SK-N-SH (cell line): ENCODE measurements at regions not wholly inside any gene's neighbourhood (a gene's known extent, or its start where the extent isn't known, plus 50 kb on each side); places are given as distances from the start of the nearest gene placed in this dataset.

Source experiments
- CTCF ChIA-PET: fragments of 300-600, 350-600 bp; formaldehyde crosslinking; extraction: SDS; loops from one replicate; lab custom pipeline; 2021; lab: Yijun Ruan, JAX
- POLR2A ChIA-PET: fragments of 350-600 bp; sonication (Branson Sonifier 250); formaldehyde crosslinking; extraction: SDS; loops from one replicate; lab custom pipeline; 2020; ENCODE audit warnings: antibody characterized with exemption, inconsistent platforms; lab: Yijun Ruan, JAX
- DNase-seq: peaks from one replicate; pipeline ENCODE4 v3.0.0; 2012
- H2AFZ ChIP-seq: fragments of 200-600 bp; sonication (generic); 2 replicates; pipeline ENCODE4 v1.8.1; 2016; ENCODE audit warnings: antibody characterized with exemption, mild to moderate bottlenecking, low read depth
- H3F3A ChIP-seq: fragments of 200-600 bp; sonication (generic); replicated peaks from 2 replicates; pipeline ENCODE3; 2016; ENCODE audit warnings: antibody characterized with exemption, mild to moderate bottlenecking; ENCODE audit not compliant: insufficient read depth
- H3K27ac ChIP-seq, 2 experiments: fragments of 200-500 bp in 1 of 2; fragments of 200-600 bp in 1 of 2; sonication (Bioruptor generic) in 1 of 2; sonication (generic), shearing (Covaris generic) in 1 of 2; 2 replicates each; pipeline versions ENCODE4 v1.5.1 to v1.6.1; 2014 to 2016; ENCODE audit warnings: low read depth in 2 of 2, inconsistent platforms in 1 of 2, low read length in 1 of 2, mild to moderate bottlenecking in 1 of 2, mixed read lengths in 1 of 2
- H3K27me3 ChIP-seq: fragments of 200-600 bp; sonication (generic), shearing (Covaris generic); 2 replicates; pipeline ENCODE4 v1.6.1; 2016; ENCODE audit warnings: mixed run types; ENCODE audit not compliant: insufficient read depth
- H3K36me3 ChIP-seq, 2 experiments: fragments of 200-500 bp in 1 of 2; fragments of 200-600 bp in 1 of 2; sonication (Bioruptor generic) in 1 of 2; sonication (generic) in 1 of 2; replicated peaks in 1 of 2; 2 replicates each; pipeline versions ENCODE3 to v1.5.1; 2014 to 2016; ENCODE audit warnings: low read length in 1 of 2, mild to moderate bottlenecking in 1 of 2; ENCODE audit not compliant: insufficient read depth in 2 of 2, control insufficient read depth in 1 of 2
- H3K4me1 ChIP-seq, 2 experiments: fragments of 200-500 bp in 1 of 2; fragments of 200-600 bp in 1 of 2; sonication (Bioruptor generic) in 1 of 2; sonication (generic), shearing (Covaris generic) in 1 of 2; 2 replicates each; pipeline versions ENCODE4 v1.5.1 to v1.6.1; 2014 to 2016; ENCODE audit warnings: low read depth in 1 of 2, low read length in 1 of 2, mixed run types in 1 of 2; ENCODE audit not compliant: insufficient read depth in 2 of 2, control insufficient read depth in 1 of 2
- H3K4me2 ChIP-seq: fragments of 200-600 bp; sonication (generic), shearing (Covaris generic); 2 replicates; pipeline ENCODE4 v1.6.1; 2017; ENCODE audit warnings: mixed run types
- H3K4me3 ChIP-seq, 2 experiments: fragments of 200-500 bp in 1 of 2; fragments of 200-600 bp in 1 of 2; sonication (Bioruptor generic) in 1 of 2; sonication (generic), shearing (Covaris generic) in 1 of 2; 2 replicates each; pipeline versions ENCODE4 v1.5.1 to v1.8.1; 2014 to 2016; ENCODE audit warnings: low read depth in 2 of 2, inconsistent platforms in 1 of 2, low read length in 1 of 2, mild to moderate bottlenecking in 1 of 2, mixed read lengths in 1 of 2, moderate library complexity in 1 of 2
- H3K79me2 ChIP-seq: fragments of 200-600 bp; sonication (generic); 2 replicates; pipeline ENCODE4 v1.8.1; 2017; ENCODE audit warnings: mild to moderate bottlenecking; ENCODE audit not compliant: insufficient read depth
- H3K9ac ChIP-seq: fragments of 200-600 bp; sonication (generic); 2 replicates; pipeline ENCODE4 v1.6.1; 2017; ENCODE audit warnings: mixed run types
- H3K9me2 ChIP-seq: fragments of 200-600 bp; sonication (generic); 2 replicates; pipeline ENCODE4 v1.6.1; 2017; ENCODE audit warnings: mixed run types
- H3K9me3 ChIP-seq: fragments of 200-600 bp; sonication (generic); 2 replicates; pipeline ENCODE4 v1.6.1; 2017; ENCODE audit warnings: mixed run types, mild to moderate bottlenecking, moderate library complexity
- H4K20me1 ChIP-seq: fragments of 200-600 bp; sonication (generic); 2 replicates; pipeline ENCODE4 v1.6.1; 2017; ENCODE audit warnings: mild to moderate bottlenecking, mixed run types; ENCODE audit not compliant: insufficient read depth
- ELF1 ChIP-seq: IDR thresholded peaks from 2 replicates; pipeline ENCODE4 v1.4.0; 2012
- EP300 ChIP-seq, 2 experiments: IDR thresholded peaks; 2 replicates each; pipeline versions ENCODE4 v1.4.0 to v1.6.1; 2012; ENCODE audit warnings: borderline replicate concordance in 1 of 2, low read depth in 1 of 2, low read length in 1 of 2
- FOSL2 ChIP-seq: IDR thresholded peaks from 2 replicates; pipeline ENCODE4 v1.4.0; 2012; ENCODE audit warnings: low read depth, mild to moderate bottlenecking, moderate library complexity, borderline replicate concordance
- FOXJ3 ChIP-seq: sonication (generic); formaldehyde crosslinking; IDR thresholded peaks from 2 replicates; pipeline ENCODE4 v1.5.1; 2020; ENCODE audit warnings: mild to moderate bottlenecking, missing genetic modification reagents
- FOXM1 ChIP-seq: IDR thresholded peaks from 2 replicates; pipeline ENCODE4 v1.4.0; 2012; ENCODE audit warnings: low read depth, mild to moderate bottlenecking
- GABPA ChIP-seq: IDR thresholded peaks from 2 replicates; pipeline ENCODE4 v1.4.0; 2012; ENCODE audit warnings: low read depth, mild to moderate bottlenecking
- GATA2 ChIP-seq: sonication (generic); formaldehyde crosslinking; IDR thresholded peaks from 2 replicates; pipeline ENCODE4 v1.5.0; 2020; ENCODE audit warnings: mild to moderate bottlenecking, missing genetic modification reagents
- JUND ChIP-seq: IDR thresholded peaks from 2 replicates; pipeline ENCODE4 v1.4.0; 2012
- MXI1 ChIP-seq: IDR thresholded peaks from 2 replicates; pipeline ENCODE4 v1.6.1; 2012; ENCODE audit warnings: mild to moderate bottlenecking, low read depth, low read length, improper control_type of control experiment
- NFIC ChIP-seq: IDR thresholded peaks from 2 replicates; pipeline ENCODE4 v1.4.0; 2012; ENCODE audit warnings: borderline replicate concordance
- NRF1 ChIP-seq: IDR thresholded peaks from 2 replicates; pipeline ENCODE4 v1.6.1; 2012; ENCODE audit warnings: low read depth, mild to moderate bottlenecking, low read length
- PBX3 ChIP-seq: IDR thresholded peaks from 2 replicates; pipeline ENCODE4; 2012
- RCOR1 ChIP-seq: fragments of 150-350 bp; IDR thresholded peaks from 2 replicates; pipeline ENCODE4 v1.6.1; 2017; ENCODE audit warnings: antibody characterized with exemption, low read length
- RFX5 ChIP-seq: IDR thresholded peaks from 2 replicates; pipeline ENCODE4 v1.6.1; 2012; ENCODE audit warnings: mild to moderate bottlenecking, improper control_type of control experiment, low read length
- RXRA ChIP-seq: IDR thresholded peaks from 2 replicates; pipeline ENCODE4 v1.4.0; 2012; ENCODE audit warnings: low read depth, mild to moderate bottlenecking, borderline replicate concordance
- SIN3A ChIP-seq: IDR thresholded peaks from 2 replicates; pipeline ENCODE4 v1.6.1; 2012; ENCODE audit warnings: low read depth, mild to moderate bottlenecking, low read length, moderate library complexity, borderline replicate concordance
- TAF1 ChIP-seq: IDR thresholded peaks from 2 replicates; pipeline ENCODE4 v1.6.1; 2012; ENCODE audit warnings: low read depth, mild to moderate bottlenecking, low read length, moderate library complexity, borderline replicate concordance
- TCF12 ChIP-seq: IDR thresholded peaks from 2 replicates; pipeline ENCODE4 v1.4.0; 2012
- TEAD4 ChIP-seq: IDR thresholded peaks from 2 replicates; pipeline ENCODE4 v1.4.0; 2012; ENCODE audit warnings: mild to moderate bottlenecking, borderline replicate concordance; ENCODE audit not compliant: insufficient read depth
- WGBS: methylation state at CpG from one replicate; pipeline ENCODE4 v1.1.6; 2017; ENCODE audit warnings: low lambda C conversion rate; 5-methylcytosine and 5-hydroxymethylcytosine counted together
- TF ChIP-seq, protein P1 (sequence below): IDR thresholded peaks from 2 replicates; pipeline ENCODE4 v1.4.0; 2012; ENCODE audit warnings: low read depth, borderline replicate concordance
- TF ChIP-seq, protein P2 (sequence below): IDR thresholded peaks from 2 replicates; pipeline ENCODE4 v1.4.0; 2012; ENCODE audit warnings: low read depth, borderline replicate concordance
- TF ChIP-seq, protein P3 (sequence below): fragments of 200-600 bp; sonication (generic); IDR thresholded peaks from 2 replicates; pipeline ENCODE4 v1.6.1; 2017; ENCODE audit warnings: antibody characterized with exemption, mild to moderate bottlenecking, moderate library complexity
- TF ChIP-seq, protein P4 (sequence below): IDR thresholded peaks from 2 replicates; pipeline ENCODE4 v1.6.1; 2012; ENCODE audit warnings: mild to moderate bottlenecking, low read depth, low read length, moderate library complexity

DNA sequence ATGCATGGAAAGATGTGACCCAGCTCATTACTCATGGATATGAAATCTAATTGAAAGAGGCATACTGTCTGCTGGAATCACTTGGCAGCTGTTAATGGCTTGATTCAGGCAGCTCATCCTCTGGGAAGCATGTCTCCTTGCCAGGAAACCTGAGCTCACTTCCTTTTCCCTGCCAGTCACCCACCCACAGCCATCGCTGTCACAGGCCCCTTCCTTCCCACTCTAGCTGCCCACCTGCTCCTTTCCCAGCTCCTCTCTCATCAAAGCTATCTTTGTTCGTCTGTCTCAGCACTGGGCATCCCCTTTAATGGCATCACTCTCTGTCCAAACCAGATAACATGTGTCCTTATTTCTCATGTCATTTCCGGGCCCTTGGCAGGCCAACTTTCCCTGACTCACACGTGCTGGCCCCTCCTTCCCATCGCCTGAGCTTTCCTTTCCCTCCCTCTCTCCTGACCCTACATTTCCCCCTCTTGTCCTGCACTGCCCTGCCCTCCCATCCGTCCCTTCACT lies 721.9 kb downstream of the TNS3 start:
- ChIA-PET CTCF (interaction anchor here (0.8 to 1.9 kb wide), 3 partner anchors 10 to 942 kb away, joined by 3 to 7 read pairs (median 4); no protein-coding TSS in a partner anchor), POLR2A (no interaction called here)
- H3K4me3 ChIP-seq, result no peak overlapping the region
- no peaks in the 10 kb centered on the region for H3K27me3 ChIP-seq
- H3K9me3 ChIP-seq, result no peaks in the 10 kb centered on the region
- WGBS, result 20% methylated on average over 6 of the region's 6 CpGs
- peaks cover 21% of the 10 kb centered on the region for H3F3A ChIP-seq
- DNase-seq, result no peak
- H3K4me2 ChIP-seq, result peak overlapping the region; percentile 30
- peaks cover 5 to 11% of the 10 kb centered on the region in 2 experiments for H3K4me1 ChIP-seq
- no peaks in the 10 kb centered on the region for H3K79me2 ChIP-seq
- peak overlapping the region; percentile 65; the same call in 1 of the 2 replicates for H2AFZ ChIP-seq
- H3K9me2 ChIP-seq, result no peaks in the 10 kb centered on the region
- peak overlapping the region; percentile 17; the same call in 1 of the 2 replicates for H3K9ac ChIP-seq
- H3K27ac ChIP-seq, result peak overlapping the region in 1 of 2 experiments; percentile 80; a peak in 2 of 4 replicates
- H4K20me1 ChIP-seq, result no peaks in the 10 kb centered on the region
- H3K36me3 ChIP-seq, result no peaks in the 10 kb centered on the region
- TF ChIP-seq FOXM1 (no peak), JUND (peak; percentile 90), RFX5 (no peak), RXRA (no peak), NFIC (peak; percentile 97), NRF1 (no peak), GABPA (peak; percentile 45; the same call in 1 of the 2 replicates), ELF1 (peak; percentile 15; the same call in 1 of the 2 replicates), RCOR1 (no peak), TAF1 (no peak), TEAD4 (peak; percentile 81; the same call in 1 of the 2 replicates), GATA2 (CRISPR knock-in tag) (no peak), EP300 (IDR thresholded peaks at IDR 0.05; ENCODE audit: borderline replicate concordance in 1 of 2, low read depth in 1 of 2, low read length in 1 of 2) (peak; percentile 57 to 92), TCF12 (peak; percentile 96), FOSL2 (peak; percentile 67), FOXJ3 (CRISPR knock-in tag) (no peak), PBX3 (peak; percentile 98), SIN3A (peak; percentile 63; the same call in 1 of the 2 replicates), MXI1 (no peak)
- TF ChIP-seq, protein P1, sequence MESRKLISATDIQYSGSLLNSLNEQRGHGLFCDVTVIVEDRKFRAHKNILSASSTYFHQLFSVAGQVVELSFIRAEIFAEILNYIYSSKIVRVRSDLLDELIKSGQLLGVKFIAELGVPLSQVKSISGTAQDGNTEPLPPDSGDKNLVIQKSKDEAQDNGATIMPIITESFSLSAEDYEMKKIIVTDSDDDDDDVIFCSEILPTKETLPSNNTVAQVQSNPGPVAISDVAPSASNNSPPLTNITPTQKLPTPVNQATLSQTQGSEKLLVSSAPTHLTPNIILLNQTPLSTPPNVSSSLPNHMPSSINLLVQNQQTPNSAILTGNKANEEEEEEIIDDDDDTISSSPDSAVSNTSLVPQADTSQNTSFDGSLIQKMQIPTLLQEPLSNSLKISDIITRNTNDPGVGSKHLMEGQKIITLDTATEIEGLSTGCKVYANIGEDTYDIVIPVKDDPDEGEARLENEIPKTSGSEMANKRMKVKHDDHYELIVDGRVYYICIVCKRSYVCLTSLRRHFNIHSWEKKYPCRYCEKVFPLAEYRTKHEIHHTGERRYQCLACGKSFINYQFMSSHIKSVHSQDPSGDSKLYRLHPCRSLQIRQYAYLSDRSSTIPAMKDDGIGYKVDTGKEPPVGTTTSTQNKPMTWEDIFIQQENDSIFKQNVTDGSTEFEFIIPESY, result peak; percentile 78; the same call in 1 of the 2 replicates
- TF ChIP-seq, protein P2, sequence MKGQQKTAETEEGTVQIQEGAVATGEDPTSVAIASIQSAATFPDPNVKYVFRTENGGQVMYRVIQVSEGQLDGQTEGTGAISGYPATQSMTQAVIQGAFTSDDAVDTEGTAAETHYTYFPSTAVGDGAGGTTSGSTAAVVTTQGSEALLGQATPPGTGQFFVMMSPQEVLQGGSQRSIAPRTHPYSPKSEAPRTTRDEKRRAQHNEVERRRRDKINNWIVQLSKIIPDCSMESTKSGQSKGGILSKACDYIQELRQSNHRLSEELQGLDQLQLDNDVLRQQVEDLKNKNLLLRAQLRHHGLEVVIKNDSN, result 0 out of 2 replicates have a peak, but pooled peaks have one; percentile 24
- TF ChIP-seq, protein P3, sequence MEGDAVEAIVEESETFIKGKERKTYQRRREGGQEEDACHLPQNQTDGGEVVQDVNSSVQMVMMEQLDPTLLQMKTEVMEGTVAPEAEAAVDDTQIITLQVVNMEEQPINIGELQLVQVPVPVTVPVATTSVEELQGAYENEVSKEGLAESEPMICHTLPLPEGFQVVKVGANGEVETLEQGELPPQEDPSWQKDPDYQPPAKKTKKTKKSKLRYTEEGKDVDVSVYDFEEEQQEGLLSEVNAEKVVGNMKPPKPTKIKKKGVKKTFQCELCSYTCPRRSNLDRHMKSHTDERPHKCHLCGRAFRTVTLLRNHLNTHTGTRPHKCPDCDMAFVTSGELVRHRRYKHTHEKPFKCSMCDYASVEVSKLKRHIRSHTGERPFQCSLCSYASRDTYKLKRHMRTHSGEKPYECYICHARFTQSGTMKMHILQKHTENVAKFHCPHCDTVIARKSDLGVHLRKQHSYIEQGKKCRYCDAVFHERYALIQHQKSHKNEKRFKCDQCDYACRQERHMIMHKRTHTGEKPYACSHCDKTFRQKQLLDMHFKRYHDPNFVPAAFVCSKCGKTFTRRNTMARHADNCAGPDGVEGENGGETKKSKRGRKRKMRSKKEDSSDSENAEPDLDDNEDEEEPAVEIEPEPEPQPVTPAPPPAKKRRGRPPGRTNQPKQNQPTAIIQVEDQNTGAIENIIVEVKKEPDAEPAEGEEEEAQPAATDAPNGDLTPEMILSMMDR, result no peak
- TF ChIP-seq, protein P4, sequence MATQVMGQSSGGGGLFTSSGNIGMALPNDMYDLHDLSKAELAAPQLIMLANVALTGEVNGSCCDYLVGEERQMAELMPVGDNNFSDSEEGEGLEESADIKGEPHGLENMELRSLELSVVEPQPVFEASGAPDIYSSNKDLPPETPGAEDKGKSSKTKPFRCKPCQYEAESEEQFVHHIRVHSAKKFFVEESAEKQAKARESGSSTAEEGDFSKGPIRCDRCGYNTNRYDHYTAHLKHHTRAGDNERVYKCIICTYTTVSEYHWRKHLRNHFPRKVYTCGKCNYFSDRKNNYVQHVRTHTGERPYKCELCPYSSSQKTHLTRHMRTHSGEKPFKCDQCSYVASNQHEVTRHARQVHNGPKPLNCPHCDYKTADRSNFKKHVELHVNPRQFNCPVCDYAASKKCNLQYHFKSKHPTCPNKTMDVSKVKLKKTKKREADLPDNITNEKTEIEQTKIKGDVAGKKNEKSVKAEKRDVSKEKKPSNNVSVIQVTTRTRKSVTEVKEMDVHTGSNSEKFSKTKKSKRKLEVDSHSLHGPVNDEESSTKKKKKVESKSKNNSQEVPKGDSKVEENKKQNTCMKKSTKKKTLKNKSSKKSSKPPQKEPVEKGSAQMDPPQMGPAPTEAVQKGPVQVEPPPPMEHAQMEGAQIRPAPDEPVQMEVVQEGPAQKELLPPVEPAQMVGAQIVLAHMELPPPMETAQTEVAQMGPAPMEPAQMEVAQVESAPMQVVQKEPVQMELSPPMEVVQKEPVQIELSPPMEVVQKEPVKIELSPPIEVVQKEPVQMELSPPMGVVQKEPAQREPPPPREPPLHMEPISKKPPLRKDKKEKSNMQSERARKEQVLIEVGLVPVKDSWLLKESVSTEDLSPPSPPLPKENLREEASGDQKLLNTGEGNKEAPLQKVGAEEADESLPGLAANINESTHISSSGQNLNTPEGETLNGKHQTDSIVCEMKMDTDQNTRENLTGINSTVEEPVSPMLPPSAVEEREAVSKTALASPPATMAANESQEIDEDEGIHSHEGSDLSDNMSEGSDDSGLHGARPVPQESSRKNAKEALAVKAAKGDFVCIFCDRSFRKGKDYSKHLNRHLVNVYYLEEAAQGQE, result peak; percentile 20; the same call in 1 of the 2 replicates
